Spinal cord (tissue), 9 donors: ENCODE measurements at regions not wholly inside any gene's neighbourhood (a gene's known extent, or its start where the extent isn't known, plus 50 kb on each side); places are given as distances from the start of the nearest gene placed in this dataset.
"Not testable (repeated sequence)": the region's sequence is repeated elsewhere in the genome, so short reads cannot be mapped to it uniquely, and the experiment has no call there.

Experiments
- DNase-seq, 6 donors: peaks; one replicate each; pipeline versions ENCODE4 v3.0.0 to v3.0.0-alpha.2; 2013 to 2015; ENCODE audit warnings: low spot score in 6 of 6, low read depth in 4 of 6
- H3K27ac ChIP-seq: one replicate; pipeline ENCODE4 v1.5.1; 2013; ENCODE audit warnings: low read depth, low read length, control low read depth
- H3K27me3 ChIP-seq: one replicate; pipeline ENCODE4 v1.6.1; 2013; ENCODE audit warnings: low read length; ENCODE audit not compliant: control insufficient read depth, insufficient read depth
- H3K36me3 ChIP-seq: one replicate; pipeline ENCODE4 v1.6.1; 2013; ENCODE audit warnings: low read length; ENCODE audit not compliant: control insufficient read depth, insufficient read depth
- H3K4me1 ChIP-seq: one replicate; pipeline ENCODE4 v1.6.1; 2013; ENCODE audit warnings: low read length; ENCODE audit not compliant: control insufficient read depth, insufficient read depth
- H3K4me3 ChIP-seq: one replicate; pipeline ENCODE4 v1.5.1; 2013; ENCODE audit warnings: low read depth, low read length, control low read depth
- H3K9me3 ChIP-seq: one replicate; pipeline ENCODE4 v1.6.1; 2013; ENCODE audit warnings: low read length; ENCODE audit not compliant: control insufficient read depth, insufficient read depth
- WGBS: methylation state at CpG from one replicate; pipeline ENCODE4 v1.1.5; 2013; ENCODE audit warnings: missing lambda C conversion rate; ENCODE audit not compliant: insufficient coverage; 5-methylcytosine and 5-hydroxymethylcytosine counted together
- donor health status: healthy.

DNA sequence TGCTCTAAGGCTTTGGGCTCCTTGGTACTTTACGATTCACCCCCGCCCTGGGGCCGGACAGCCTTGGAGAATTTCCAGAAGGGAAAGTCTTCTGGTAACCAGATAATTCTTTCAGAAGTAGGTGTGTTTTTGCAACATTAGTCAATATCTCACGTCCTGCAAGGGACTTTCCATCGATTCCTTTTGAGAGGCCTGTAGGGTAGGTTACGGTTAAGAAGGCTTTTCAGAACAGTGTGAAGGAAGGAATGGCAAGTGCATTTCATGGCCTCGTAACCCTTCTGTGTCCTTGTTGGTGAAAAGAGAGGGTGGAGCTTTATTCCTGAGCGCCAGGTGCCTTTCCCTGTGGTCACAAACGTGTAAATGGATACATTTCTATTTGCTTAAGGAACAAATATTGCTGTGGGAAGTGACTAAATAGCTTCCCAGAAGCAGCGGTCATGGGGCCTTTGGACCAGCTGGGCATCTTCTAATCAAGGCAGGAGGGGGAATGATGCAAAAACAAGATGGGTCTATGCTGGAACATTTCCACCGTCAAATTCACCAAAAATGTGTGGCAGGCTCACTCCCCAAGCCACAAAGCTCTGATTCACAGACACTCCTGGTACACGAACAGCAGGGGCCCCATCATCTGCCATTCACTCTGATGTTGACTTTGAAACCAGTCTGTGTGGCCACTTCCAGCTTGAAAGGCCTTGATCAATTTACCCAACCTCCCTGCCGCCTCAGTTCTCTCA is 99.2 kb downstream of the ANKRD10 start:
- 79% methylated on average over 9 of the region's 13 CpGs for WGBS
- Histone ChIP-seq H3K4me3 (no peak overlapping the region), H3K27me3 (peaks cover 28% of the 10 kb centered on the region), H3K27ac (no peak overlapping the region), H3K36me3 (peaks cover 2% of the 10 kb centered on the region), H3K9me3 (no peaks in the 10 kb centered on the region), H3K4me1 (peaks cover 36% of the 10 kb centered on the region)
- DNase-seq = no peak

- DNase-seq = no peak
- Histone ChIP-seq H3K27me3 (peaks cover 19% of the 10 kb centered on the region), H3K27ac (no peak overlapping the region), H3K9me3 (no peaks in the 10 kb centered on the region), H3K4me3 (no peak overlapping the region), H3K4me1 (peaks cover 28% of the 10 kb centered on the region), H3K36me3 (peaks cover 2% of the 10 kb centered on the region)
- WGBS = 66% methylated on average over 5 of the region's 5 CpGs
These were observed 98.4 kb downstream of the ANKRD10 start for GRCh38 chr13:110816500-110816899.

DNA sequence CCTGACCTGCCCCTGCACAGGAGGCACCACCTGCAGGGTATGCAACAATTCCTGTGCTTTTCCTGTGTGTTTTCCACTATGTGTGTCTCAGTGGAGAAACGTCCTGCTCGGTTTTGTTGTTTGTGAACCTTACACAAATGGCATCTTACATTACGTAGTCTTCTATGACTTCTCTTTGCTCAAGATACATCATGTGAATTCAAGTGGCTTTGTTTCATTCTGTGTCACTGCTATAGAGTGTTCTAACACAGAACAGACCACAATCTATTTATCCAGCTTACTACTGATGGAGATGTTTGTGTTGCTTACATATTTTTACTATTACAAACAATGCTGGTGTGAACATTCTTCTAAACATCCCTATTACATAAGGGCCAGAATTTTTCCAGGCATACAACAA is 97.7 kb downstream of the ANKRD10 start:
- peaks cover 13% of the 10 kb centered on the region for H3K27me3 ChIP-seq
- no CpG with 5 or more reads among the region's 3 CpGs for WGBS

DNA sequence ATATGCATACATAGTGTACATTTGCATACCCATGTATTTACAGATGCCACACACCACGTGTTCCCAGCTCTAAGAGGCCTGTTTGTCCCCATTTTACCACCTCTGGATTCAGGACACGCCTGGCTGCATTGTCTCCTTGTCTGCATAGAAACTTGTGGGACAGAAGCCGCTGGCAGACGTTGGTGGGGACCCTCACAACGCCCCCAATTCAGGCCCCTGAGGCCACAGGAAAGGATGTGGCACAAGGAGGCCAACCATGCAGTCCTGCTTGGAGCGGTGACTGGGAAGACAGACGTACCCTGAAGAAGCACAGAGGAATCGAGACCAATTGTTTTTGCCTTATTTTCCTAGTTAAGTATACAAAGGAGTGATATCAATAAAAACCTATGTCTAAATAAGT is 96.1 kb downstream of the ANKRD10 start:
- peaks cover 10% of the 10 kb centered on the region for H3K4me1 ChIP-seq
- H3K4me3 ChIP-seq = no peak overlapping the region
- no peaks in the 10 kb centered on the region for H3K36me3 ChIP-seq
- H3K27ac ChIP-seq = no peak overlapping the region
- WGBS = 68% methylated on average over 6 of the region's 8 CpGs
- DNase-seq = no peak
- peaks cover 1% of the 10 kb centered on the region for H3K27me3 ChIP-seq
- H3K9me3 ChIP-seq = no peaks in the 10 kb centered on the region

More for the DNA sequence above, 97.7 kb downstream of the ANKRD10 start:
- Histone ChIP-seq H3K27ac (no peak overlapping the region), H3K36me3 (peaks cover 1% of the 10 kb centered on the region), H3K4me1 (peaks cover 21% of the 10 kb centered on the region), H3K9me3 (no peaks in the 10 kb centered on the region), H3K4me3 (no peak overlapping the region)
- DNase-seq = no peak

- Histone ChIP-seq H3K27me3 (no peaks in the 10 kb centered on the region), H3K27ac (no peak overlapping the region), H3K9me3 (no peaks in the 10 kb centered on the region), H3K36me3 (no peaks in the 10 kb centered on the region), H3K4me3 (no peak overlapping the region), H3K4me1 (peaks cover 10% of the 10 kb centered on the region)
- DNase-seq = peak in 5 of 6 donors; percentile 43 to 86 (median 66)
- 20% methylated on average over 15 of the region's 17 CpGs for WGBS
These were observed 95.5 kb downstream of the ANKRD10 start for GRCh38 chr13:110819203-110820014.

DNA sequence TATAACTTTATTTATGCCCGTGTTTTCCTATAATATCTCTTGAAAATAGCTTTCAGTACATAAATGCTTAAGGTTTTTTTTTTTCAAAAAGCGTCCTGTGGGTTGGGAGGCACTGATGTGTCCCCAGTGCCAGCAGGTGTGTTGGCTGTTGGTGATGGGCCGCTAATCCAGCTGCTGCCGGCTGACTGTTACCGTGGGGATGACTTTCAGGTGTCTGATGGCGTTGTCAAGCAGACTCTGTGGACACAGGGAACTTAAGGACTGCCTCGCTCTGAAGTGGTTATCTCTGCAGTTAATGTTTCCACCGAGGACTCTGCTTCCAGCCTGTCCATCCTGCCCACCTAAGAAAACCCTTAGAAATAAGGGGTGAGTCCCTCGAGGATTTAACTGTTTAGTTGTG is 94.5 kb downstream of the ANKRD10 start:
- H3K4me3 ChIP-seq = no peak overlapping the region
- WGBS = 64% methylated on average over 7 of the region's 9 CpGs
- H3K27ac ChIP-seq = no peak overlapping the region
- peaks cover 10% of the 10 kb centered on the region for H3K4me1 ChIP-seq
- H3K36me3 ChIP-seq = no peaks in the 10 kb centered on the region
- H3K27me3 ChIP-seq = no peaks in the 10 kb centered on the region
- no peaks in the 10 kb centered on the region for H3K9me3 ChIP-seq
- peak in 1 of 6 donors; percentile 80 for DNase-seq

- H3K36me3 ChIP-seq, H3K9me3 ChIP-seq, H3K4me3 ChIP-seq, H3K27ac ChIP-seq, DNase-seq, H3K27me3 ChIP-seq: not testable (repeated sequence)
- peaks cover 10% of the 10 kb centered on the region for H3K4me1 ChIP-seq
- WGBS = 88% methylated on average over 20 of the region's 25 CpGs
These were observed 92.8 kb downstream of the ANKRD10 start for GRCh38 chr13:110821837-110822668.

- WGBS = 100% methylated on average over 5 of the region's 10 CpGs
These were observed 92.3 kb downstream of the ANKRD10 start for GRCh38 chr13:110822669-110822945.

DNA sequence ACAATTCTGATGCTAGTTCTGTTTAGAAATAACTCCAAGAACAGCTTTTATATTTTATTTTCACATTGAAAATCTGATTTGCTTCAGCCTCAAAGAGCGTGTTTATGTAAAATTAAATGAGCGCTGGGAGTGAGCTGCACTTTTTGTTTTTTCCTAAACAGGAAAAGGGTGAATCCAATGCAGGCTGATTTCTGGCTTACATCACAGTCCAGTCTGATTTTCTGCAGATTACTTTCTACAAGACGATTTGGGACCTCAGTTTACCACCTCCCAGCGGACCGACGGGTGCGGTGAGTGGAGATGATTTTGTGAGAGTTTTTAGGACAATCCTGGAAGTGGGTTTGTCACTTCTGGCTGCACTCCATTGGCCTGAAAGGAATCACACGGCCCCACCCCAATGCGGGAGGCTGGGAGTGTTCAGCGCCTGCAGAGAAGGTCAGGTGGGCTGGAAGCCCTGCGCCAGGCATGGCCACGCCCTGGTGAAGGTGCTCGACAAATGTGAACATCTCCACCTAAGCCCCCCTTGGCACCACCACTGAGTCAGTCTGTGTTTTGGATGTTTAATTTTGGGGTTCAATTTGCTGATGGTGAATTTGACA is 90.1 kb downstream of the ANKRD10 start:
- H3K27me3 ChIP-seq = no peaks in the 10 kb centered on the region
- no peak overlapping the region for H3K27ac ChIP-seq
- H3K9me3 ChIP-seq = no peaks in the 10 kb centered on the region
- no peak for DNase-seq
- H3K36me3 ChIP-seq = no peaks in the 10 kb centered on the region
- no peak overlapping the region for H3K4me3 ChIP-seq
- H3K4me1 ChIP-seq = peaks cover 4% of the 10 kb centered on the region
- WGBS = 100% methylated on average over 2 of the region's 13 CpGs

More at GRCh38 chr13:110822669-110822945, 92.3 kb downstream of the ANKRD10 start:
- H3K4me1 ChIP-seq = peaks cover 10% of the 10 kb centered on the region
- no peaks in the 10 kb centered on the region for H3K27me3 ChIP-seq
- no peak for DNase-seq
- H3K4me3 ChIP-seq = no peak overlapping the region
- no peaks in the 10 kb centered on the region for H3K9me3 ChIP-seq
- H3K27ac ChIP-seq = no peak overlapping the region
- H3K36me3 ChIP-seq = no peaks in the 10 kb centered on the region
